Neural cell (in vitro differentiated cells): ENCODE measurements at regions not wholly inside any gene's neighbourhood (a gene's known extent, or its start where the extent isn't known, plus 50 kb on each side); places are given as distances from the start of the nearest gene placed in this dataset.

ENCODE experiments used
- CTCF ChIP-seq: fragments of 450-650 bp; IDR thresholded peaks from 2 replicates; pipeline ENCODE4 v1.5.1; 2014; ENCODE audit warnings: antibody characterized with exemption, mild to moderate bottlenecking, moderate library complexity; ENCODE audit not compliant: poor library complexity, severe bottlenecking
- EP300 ChIP-seq: fragments of 450-650 bp; conservative IDR thresholded peaks from 2 replicates; pipeline ENCODE4 v1.6.1; 2014; ENCODE audit warnings: antibody characterized with exemption, mild to moderate bottlenecking, moderate library complexity; ENCODE audit not compliant: poor library complexity, severe bottlenecking
- EZH2 ChIP-seq: fragments of 200-600, 300-800 bp; shearing (Covaris generic), sonication (generic); IDR thresholded peaks from 2 replicates; pipeline ENCODE4 v1.6.1; 2014; ENCODE audit warnings: antibody characterized with exemption, low read length, borderline replicate concordance, mild to moderate bottlenecking; ENCODE audit not compliant: insufficient read depth, poor library complexity, severe bottlenecking
- POLR2AphosphoS5 ChIP-seq: IDR thresholded peaks from 2 replicates; pipeline ENCODE4 v1.6.1; 2012
- REST ChIP-seq: IDR thresholded peaks from 2 replicates; pipeline ENCODE4 v1.6.1; 2012; ENCODE audit warnings: borderline replicate concordance

- no peak for TF ChIP-seq POLR2AphosphoS5
- no peak for TF ChIP-seq REST
- no peak for TF ChIP-seq CTCF
- no peak for TF ChIP-seq EZH2
- no peak for TF ChIP-seq EP300
Observed at GRCh38 chr4:125780747-125781146, 466.0 kb downstream of the FAT4 start.
